NOMO-1 (cell line): ENCODE measurements at regions not wholly inside any gene's neighbourhood (a gene's known extent, or its start where the extent isn't known, plus 50 kb on each side); places are given as distances from the start of the nearest gene placed in this dataset.
"Not testable (repeated sequence)": the region's sequence is repeated elsewhere in the genome, so short reads cannot be mapped to it uniquely, and the experiment has no call there.

Experiments used
- DNase-seq, 2 experiments: peaks; one replicate each; lab custom pipeline; 2025; ENCODE audit not compliant: unreplicated experiment in 2 of 2; lab: John Stamatoyannopoulos, UW

DNA sequence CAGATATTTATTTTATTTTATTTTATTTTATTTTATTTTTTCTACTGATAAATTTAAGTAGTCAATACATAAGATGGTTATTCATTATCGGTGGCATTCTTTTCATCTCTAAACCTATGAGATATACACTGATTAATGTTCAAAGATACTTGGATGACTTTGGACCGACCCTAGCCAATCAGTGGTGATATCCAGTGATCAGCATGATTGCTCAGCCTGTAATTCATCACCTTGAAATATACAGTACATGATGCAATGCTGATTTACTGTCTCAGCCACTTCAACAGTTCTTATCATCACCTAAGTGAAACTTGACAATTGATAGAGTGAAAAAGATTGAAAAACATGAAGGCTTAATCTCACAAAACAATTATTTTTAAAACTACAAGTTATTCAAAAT, 1651.0 kb downstream of the REEP3 start:
- no peak for DNase-seq

DNA sequence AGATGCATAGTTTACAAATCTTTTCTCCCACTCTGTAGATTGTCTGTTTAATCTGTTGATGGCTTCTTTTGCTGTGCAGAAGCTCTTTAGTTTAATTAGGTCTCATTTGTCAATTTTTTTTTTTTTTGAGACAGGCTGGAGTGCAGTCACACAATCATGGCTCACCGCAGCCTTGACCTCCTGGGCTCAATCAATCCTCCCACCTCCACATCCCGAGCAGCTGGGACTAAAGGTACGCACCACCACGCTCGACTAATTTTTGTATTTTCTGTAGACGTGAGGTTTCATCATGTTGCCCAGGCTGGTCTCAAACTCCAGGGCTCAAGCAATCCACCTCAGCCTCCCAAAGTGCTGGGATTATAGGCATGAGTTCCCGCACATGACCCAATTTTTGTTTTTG, 1655.8 kb downstream of the REEP3 start:
- no peak for DNase-seq

GRCh38 chr10:65183236-65183635, 1662.0 kb downstream of the REEP3 start:
- no peak for DNase-seq

DNA sequence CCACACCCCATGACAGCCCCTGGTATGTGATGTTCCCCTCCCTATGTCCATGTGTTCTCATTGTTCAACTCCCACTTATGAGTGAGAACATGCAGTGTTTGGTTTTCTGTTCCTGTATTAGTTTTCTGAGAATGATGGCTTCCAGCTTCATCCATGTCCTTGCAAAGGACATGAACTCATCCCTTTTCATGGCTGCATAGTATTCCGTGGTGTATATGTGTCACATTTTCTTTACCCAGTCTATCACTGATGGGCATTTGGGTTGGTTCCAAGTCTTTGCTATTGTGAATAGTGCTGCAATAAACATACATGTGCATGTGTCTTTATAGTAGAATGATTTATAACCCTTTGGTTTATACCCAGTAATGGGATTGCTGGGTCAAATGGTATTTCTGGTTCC, 1665.5 kb downstream of the REEP3 start:
- DNase-seq: not testable (repeated sequence)

GRCh38 chr10:65194126-65194525, 1672.9 kb downstream of the REEP3 start:
- no peak for DNase-seq

DNA sequence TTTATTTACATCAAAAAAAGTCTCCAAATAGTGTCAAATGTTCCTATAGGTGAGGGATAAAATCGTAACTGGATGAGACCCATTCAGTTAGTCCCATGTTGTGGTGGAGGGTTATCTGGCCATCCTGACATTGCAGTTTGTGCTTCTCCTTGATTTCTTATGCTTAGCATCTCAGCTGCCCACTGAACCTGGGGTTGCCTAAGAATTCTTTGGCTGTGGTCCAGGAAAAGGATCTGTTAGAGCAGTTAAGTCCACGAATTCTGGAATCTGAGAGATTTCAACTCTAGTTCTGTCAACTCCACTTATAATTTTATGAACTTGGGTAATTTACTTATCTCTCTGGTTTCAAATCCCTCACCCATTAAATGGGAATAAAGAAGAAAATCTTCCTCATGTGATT, 1673.4 kb downstream of the REEP3 start:
- no peak for DNase-seq

GRCh38 chr10:65196111-65196510, 1674.9 kb downstream of the REEP3 start:
- no peak for DNase-seq

- DNase-seq: no peak
Measured at GRCh38 chr10:65197935-65198334, 1676.7 kb downstream of the REEP3 start.

DNA sequence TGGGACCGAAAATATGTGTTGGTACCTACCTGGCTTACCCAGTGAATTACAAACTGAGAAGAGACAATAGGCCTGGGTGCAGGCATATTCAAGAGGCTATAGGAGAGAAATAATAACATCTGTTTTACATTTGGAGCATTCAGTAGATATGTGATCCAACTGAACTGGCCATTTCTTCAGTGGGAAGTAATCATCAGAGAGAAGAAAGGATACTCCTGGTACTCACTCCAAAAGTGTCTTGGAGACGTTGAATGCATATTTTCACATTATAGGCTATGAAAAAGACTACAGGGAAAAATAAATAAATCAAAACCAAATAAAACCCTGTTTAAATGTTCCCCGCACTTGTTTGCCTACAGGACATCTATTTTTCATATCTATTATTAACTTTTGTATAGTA, 1680.3 kb downstream of the REEP3 start:
- no peak for DNase-seq

GRCh38 chr10:65204999-65205398, 1683.8 kb downstream of the REEP3 start:
- DNase-seq: no peak

DNA sequence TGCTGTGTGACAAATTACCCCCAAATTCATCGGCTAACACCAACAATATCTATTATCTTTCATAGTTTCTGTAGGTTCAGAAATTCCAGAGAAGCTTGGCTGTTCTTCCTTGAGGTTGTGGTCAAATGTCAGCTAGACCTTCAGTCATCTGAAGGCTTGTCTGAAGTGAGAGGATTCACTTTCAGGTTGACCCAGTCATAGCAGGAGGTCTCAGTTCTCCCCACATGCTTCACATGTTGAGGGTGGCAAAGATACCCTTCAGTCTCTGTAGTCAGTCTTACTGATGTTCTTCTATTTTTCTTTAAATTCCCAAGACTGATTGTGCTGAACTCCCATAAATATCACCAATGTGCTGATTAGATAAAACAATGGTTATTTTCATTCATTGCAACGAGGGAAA, 1692.0 kb downstream of the REEP3 start:
- DNase-seq: no peak

DNA sequence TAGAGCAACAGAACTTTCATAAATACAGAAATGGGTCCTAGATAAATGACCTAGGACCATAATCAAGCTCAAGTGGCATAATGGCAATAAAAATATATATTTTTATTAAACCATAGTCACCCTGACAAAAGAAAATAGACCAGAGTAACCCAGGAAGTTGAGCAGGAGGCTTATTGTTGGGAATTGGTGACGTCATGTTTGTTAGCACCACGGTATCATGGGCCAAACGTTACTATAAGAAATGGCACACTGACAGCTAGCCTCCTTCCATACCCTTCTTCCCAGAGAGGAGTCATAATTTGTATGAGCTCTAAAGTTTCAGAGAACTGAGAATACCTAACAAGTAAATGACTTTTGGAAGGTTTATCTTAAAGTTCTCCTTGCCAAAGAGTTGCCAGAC, 1698.2 kb downstream of the REEP3 start:
- no peak for DNase-seq

DNA sequence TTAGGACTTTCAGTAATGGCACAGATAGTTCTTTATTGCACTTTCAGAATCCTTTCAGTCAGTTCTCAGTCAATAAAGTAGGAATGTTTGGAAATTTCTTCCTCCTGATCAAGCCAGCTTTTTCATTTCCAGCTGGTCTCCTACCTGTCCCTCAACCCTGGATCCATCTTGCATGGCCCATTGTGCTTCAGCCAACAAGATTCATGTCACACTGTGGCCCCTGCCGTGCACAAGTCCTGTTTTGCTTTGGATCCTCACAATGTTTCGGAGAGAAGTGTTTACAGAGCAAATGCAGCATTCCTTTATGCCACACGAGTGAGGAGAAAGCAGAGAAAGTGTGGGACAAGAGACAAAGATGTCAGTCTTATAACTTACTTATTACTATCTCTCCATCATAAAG, 1694.7 kb upstream of the LRRTM3 start:
- DNase-seq: no peak

GRCh38 chr10:65234261-65234660, 1691.6 kb upstream of the LRRTM3 start:
- DNase-seq: no peak

DNA sequence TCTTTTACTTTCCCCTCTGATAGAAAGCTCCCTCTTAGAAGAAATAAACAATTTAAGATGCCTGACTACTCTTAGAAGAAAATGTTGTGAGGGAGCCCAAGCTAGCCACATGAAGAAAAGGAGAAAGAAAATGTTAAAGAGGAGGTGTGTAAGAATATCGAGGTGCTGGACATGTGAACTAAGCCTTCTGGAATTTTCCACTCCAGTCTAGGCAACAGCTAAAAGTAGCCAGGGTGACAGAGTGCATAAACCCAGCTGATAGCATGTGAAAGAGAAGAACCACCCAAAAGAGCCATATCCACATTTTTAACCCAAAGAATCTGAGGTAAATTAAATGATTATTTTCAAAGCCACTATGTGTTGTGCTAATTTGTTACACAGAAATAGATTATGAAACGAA, 1690.6 kb upstream of the LRRTM3 start:
- no peak for DNase-seq

DNA sequence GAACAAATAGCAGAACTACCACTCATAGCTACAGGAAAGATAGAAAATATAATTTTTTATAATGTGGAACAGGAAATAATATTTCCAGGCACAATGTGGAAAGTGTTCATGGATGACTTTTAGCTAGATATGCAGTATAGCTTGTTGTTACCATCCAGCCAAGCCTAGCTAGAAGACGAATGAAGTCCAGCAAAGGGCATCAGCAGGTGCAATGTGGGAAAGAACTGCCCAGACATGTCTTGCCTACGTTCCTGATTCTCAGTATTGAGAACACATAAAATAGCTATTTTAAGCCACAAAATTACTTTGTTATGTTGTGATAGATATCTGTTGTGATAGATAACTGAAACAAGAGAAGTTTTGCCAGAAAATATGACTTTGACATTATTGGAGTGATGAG, 1690.0 kb upstream of the LRRTM3 start:
- no peak for DNase-seq

GRCh38 chr10:65265451-65265954, 1660.3 kb upstream of the LRRTM3 start:
- no peak for DNase-seq

DNA sequence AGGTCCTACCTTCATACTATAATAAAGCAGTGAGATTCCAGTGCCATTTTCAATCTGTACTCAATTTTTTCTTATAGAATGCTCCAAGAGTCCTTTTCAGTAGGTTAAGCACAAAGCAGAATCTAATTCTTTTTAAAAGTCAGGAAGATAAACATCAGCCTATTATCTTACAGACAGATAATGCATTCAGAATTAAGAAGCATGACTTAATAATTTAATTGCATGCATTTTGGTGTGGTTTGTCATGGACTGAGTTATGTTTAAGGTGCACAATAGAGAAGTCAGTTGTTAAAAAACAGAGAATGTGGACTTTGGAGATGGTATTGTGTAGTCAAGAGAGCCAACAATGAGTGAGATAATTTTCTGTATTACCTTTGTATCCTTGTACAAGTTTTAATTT, 1656.3 kb upstream of the LRRTM3 start:
- DNase-seq: not testable (repeated sequence)

- DNase-seq: no peak
Measured at GRCh38 chr10:65270969-65271368, 1654.9 kb upstream of the LRRTM3 start.

- no peak for DNase-seq
Measured at GRCh38 chr10:65273115-65273514, 1652.7 kb upstream of the LRRTM3 start.

- DNase-seq: no peak
Measured at GRCh38 chr10:65275296-65275695, 1650.5 kb upstream of the LRRTM3 start.

DNA sequence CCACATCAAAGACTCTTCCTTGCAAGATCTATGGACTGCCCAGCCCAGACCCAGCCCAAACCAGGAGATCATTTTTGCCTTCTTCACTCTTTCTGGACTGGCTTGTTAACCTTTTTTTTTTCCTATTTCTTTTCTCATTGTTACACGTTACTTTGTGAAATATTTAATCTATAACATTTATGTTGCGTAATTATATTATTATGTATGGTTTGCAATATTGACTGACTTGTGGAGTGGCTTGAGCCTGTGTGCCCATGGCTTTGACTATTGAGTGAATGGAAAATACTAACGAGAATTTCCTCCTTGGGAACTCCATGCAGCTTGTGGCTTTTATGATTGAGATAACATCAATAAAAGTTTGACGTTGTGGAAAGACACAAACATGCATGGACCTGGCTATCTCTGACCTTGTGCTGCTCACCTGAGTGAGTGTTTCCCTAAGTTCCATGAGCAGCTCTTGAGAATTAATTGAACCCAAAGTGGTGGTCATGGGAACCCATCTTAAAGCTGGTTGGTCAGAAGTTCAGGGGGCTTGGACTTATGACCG, 1641.3 kb upstream of the LRRTM3 start:
- no peak for DNase-seq

DNA sequence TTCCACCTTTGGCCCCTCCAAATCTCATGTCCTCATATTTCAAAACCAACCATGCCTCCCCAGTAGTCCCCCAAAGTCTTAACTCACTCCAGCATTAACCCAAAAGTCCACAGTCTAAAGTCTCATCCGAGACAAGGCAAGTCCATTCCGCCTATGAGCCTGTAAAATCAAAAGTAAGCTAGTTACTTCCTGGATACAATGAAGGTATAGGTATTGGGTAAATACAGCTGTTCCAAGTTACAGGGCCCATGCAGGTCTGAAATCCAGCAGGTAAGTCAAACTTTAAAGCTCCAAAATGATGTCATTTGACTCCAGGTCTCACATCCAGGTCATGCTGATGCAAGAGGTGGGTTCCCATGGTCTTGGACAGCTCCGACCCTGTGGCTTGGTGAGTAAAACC, 1640.1 kb upstream of the LRRTM3 start:
- DNase-seq: not testable (repeated sequence)
